Heart left ventricle (tissue), 16 donors: ENCODE measurements at regions not wholly inside any gene's neighbourhood (a gene's known extent, or its start where the extent isn't known, plus 50 kb on each side); places are given as distances from the start of the nearest gene placed in this dataset.

Source experiments
- ATAC-seq, 4 donors: fragments of 200-7000 bp; cut with Tn5 transposase; one replicate each; pipeline ENCODE4 v1.9.1; 2020 to 2022; ENCODE audit warnings: moderate library complexity in 4 of 4, mild to moderate bottlenecking in 3 of 4, moderate number of reproducible peaks in 1 of 4
- DNase-seq, 5 donors: peaks; one replicate each; pipeline ENCODE4 v3.0.0-alpha.2; 2020
- H3K27ac ChIP-seq, 12 donors: fragments of 200-600 bp; sonication (generic) in 4 of 12; one replicate each; pipeline versions ENCODE4 v1.5.0 to v1.8.0; 2016 to 2022; ENCODE audit warnings: mild to moderate bottlenecking in 2 of 12
- H3K27me3 ChIP-seq, 9 donors: fragments of 200-600 bp; sonication (generic) in 2 of 9; one replicate each; pipeline versions ENCODE4 v1.5.1 to v1.8.0; 2016 to 2022; ENCODE audit warnings: mild to moderate bottlenecking in 3 of 9
- H3K36me3 ChIP-seq, 9 donors: fragments of 200-600 bp; sonication (generic) in 2 of 9; one replicate each; pipeline versions ENCODE4 v1.5.0 to v1.8.0; 2018 to 2022; ENCODE audit warnings: mild to moderate bottlenecking in 2 of 9
- H3K4me1 ChIP-seq, 12 donors: fragments of 200-600 bp; sonication (generic) in 4 of 12; one replicate each; pipeline versions ENCODE4 v1.5.0 to v1.8.0; 2016 to 2022; ENCODE audit warnings: mild to moderate bottlenecking in 3 of 12
- H3K4me3 ChIP-seq, 12 donors: fragments of 200-600 bp; sonication (generic) in 4 of 12; one replicate each; pipeline versions ENCODE4 v1.5.0 to v1.8.0; 2017 to 2022; ENCODE audit warnings: mild to moderate bottlenecking in 9 of 12, moderate library complexity in 4 of 12
- H3K9me3 ChIP-seq, 12 donors: fragments of 200-600 bp; sonication (generic) in 4 of 12; one replicate each; pipeline versions ENCODE4 v1.5.0 to v1.8.0; 2016 to 2022; ENCODE audit warnings: mild to moderate bottlenecking in 1 of 12
- POLR2A ChIP-seq, 2 donors: fragments of 450-650 bp; IDR thresholded peaks; one replicate each; pipeline ENCODE4 v1.6.1; 2017; ENCODE audit warnings: antibody characterized with exemption in 2 of 2, mild to moderate bottlenecking in 2 of 2, moderate library complexity in 2 of 2
- WGBS, 4 donors: extraction: QIAGEN DNeasy Blood & Tissue Kit in 2 of 4; methylation state at CpG; one replicate each; pipeline versions ENCODE4 v1.1.5 to v1.1.7; 2013 to 2018; 5-methylcytosine and 5-hydroxymethylcytosine counted together
- intact Hi-C, 10 donors: fragments of 100-400 bp; cut with DNase I; formaldehyde crosslinking; loops; one replicate each; pipeline versions ENCODE4 v1.11.1 to v1.14.2; 2022
- TF ChIP-seq, protein P1 (sequence below), 12 donors: fragments of 200-600 bp; sonication (generic) in 4 of 12; IDR thresholded peaks; one replicate each; pipeline versions ENCODE4 v1.5.0 to v1.8.0; 2018 to 2022; ENCODE audit warnings: antibody characterized with exemption in 12 of 12, mild to moderate bottlenecking in 5 of 12
- donor health status: ischemic (EF 13 %, LVEDD 7.1; RV severe dilation, severe dysfunction).
- donor health status: healthy with polysubstance abuse.
- donor health status: DM: no; HTN: yes; CAD: no.
- donor health status: DM: no; HTN: no; CAD: no.
- donor health status: ischemic (EF 25% LVEDD 6.9; RV normal size, moderate dysfunction).
- donor health status: ischemic (EF 25% LVEDD 5.7; RV mildly dilated, moderate dysfunction).
- donor health status: healthy.
- donor health status: DM: yes; HTN: yes; CAD: no.
- donor health status: ischemic (EF 35%, LVEDD 5.7; RV mildly dilated, moderate dysfunction).
- donor health status: nonischemic (EF 11% LVEDD 7.7; RV severe dilation, severe dysfunction).
- donor health status: DM: yes; HTN: yes; CAD: no.
- donor health status: PGD.
- donor health status: ischemic (EF 29% LVEDD 5.4; RV normal size, mild dysfunction).
- donor health status: nonischemic (EF 23%, LVEDD 6.1; RV moderate dilation, normal function).

DNA sequence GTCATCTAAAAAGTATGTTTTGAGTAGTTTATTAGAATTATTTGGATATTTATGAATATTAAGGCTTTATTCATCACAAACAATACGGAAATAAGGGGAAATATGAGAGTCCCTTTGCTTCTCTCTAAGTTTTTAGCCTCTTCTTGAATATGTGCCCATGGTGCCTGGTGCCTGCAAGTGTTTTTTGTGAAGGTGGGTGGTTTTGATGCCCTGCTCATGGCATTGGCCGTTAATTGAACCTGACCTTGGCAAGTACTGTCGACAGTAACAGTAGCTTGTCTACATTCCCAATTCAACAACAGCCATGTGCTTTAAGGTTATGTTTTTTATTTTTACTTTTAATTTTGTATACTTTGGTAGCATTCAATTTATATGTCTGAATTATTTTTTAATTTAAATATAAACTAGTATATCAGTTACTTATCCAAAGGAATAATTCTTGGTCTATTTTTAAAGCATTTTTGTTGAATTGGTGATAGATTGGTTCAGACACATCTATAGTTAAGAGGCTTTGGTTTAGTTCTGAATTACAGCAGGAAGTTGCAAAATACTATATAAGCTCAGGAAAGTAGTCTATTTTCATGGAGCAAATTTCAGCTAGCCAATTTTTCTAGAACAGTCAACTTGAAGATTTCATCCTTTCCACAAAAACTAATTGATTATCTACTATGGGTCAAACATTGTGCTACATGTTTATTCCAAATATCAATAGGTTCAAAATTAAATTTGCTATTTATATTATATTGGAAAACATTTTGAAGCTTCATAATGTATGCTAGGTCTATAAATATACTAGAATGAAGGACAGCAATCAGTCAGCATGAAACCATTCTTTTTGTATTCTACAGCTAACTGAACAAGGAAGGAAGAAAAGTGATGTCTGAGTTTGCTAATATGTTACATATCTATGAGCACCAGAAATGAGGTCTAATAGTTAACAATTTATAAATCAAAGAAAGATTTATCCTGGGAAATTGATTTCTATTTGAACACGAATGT, 184.4 kb downstream of the MRPL39 start:
- intact Hi-C loops: loop anchor here in 6 of 10 donors (5.0 to 10.0 kb wide), 5 partner anchors 132 to 379 kb away; no protein-coding TSS in a partner anchor
- DNase-seq (no peak), ATAC-seq (no peak)
- H3K4me1 ChIP-seq: peaks cover 0 to 6% (median 0%) of the 10 kb centered on the region in 12 donors
- no peaks in the 10 kb centered on the region for H3K36me3 ChIP-seq
- no peak overlapping the region for H3K27ac ChIP-seq
- no peaks in the 10 kb centered on the region for H3K9me3 ChIP-seq
- 82 to 88% (median 85%) methylated on average over 4 of the region's 4 CpGs for WGBS, 4 donors
- no peak overlapping the region for H3K4me3 ChIP-seq
- no peak for TF ChIP-seq POLR2A (IDR thresholded peaks at IDR 0.05)
- TF ChIP-seq, protein P1, sequence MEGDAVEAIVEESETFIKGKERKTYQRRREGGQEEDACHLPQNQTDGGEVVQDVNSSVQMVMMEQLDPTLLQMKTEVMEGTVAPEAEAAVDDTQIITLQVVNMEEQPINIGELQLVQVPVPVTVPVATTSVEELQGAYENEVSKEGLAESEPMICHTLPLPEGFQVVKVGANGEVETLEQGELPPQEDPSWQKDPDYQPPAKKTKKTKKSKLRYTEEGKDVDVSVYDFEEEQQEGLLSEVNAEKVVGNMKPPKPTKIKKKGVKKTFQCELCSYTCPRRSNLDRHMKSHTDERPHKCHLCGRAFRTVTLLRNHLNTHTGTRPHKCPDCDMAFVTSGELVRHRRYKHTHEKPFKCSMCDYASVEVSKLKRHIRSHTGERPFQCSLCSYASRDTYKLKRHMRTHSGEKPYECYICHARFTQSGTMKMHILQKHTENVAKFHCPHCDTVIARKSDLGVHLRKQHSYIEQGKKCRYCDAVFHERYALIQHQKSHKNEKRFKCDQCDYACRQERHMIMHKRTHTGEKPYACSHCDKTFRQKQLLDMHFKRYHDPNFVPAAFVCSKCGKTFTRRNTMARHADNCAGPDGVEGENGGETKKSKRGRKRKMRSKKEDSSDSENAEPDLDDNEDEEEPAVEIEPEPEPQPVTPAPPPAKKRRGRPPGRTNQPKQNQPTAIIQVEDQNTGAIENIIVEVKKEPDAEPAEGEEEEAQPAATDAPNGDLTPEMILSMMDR (IDR thresholded peaks at IDR 0.05): no peak
- peaks cover 0 to 3% (median 0%) of the 10 kb centered on the region in 9 donors for H3K27me3 ChIP-seq

DNA sequence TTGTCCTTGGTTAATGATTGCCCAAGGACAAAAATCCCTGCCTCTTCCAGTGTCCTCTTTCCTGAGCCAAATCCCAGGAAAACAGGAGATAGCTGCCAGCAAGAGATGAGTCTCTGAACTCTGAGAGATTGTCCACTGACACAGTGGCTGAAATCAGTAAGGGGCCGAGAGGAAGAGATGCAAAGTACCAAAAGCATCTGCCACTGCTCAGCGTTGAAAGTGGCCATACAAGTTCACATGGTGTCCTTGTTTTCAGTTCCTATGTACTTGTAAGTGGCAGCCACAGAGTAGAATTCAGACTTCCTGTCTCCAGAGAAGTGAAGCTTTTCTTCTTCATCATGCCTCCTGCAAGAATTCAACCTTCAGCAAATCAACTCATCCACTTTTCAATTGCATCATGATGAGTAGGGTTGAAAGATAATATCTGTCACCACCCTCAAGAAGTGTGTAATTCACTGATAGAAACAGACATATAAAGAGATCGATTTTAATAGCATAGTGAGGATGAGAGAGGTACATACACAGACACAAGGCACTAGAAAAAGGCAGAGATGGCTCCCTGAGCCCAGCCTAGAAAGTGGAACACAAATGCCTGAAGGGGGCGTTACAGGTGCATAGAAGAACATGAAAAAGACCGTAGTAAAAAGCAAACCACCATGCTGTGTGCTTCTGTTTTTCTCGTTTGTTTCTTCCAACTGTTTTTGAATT, 185.8 kb downstream of the MRPL39 start:
- no peak for DNase-seq
- H3K4me3 ChIP-seq: no peak overlapping the region
- H3K9me3 ChIP-seq: no peaks in the 10 kb centered on the region
- peak in 1 of 4 donors; percentile 42 for ATAC-seq
- peaks cover 0 to 3% (median 0%) of the 10 kb centered on the region in 9 donors for H3K27me3 ChIP-seq
- TF ChIP-seq, protein P1 (IDR thresholded peaks at IDR 0.05): peak in 11 of 12 donors; percentile 23 to 59 (median 38)
- TF ChIP-seq POLR2A (IDR thresholded peaks at IDR 0.05): no peak
- no peaks in the 10 kb centered on the region for H3K36me3 ChIP-seq
- intact Hi-C loops: loop anchor here in 6 of 10 donors (5.0 to 10.0 kb wide), 5 partner anchors 133 to 381 kb away; no protein-coding TSS in a partner anchor
- 24 to 29% (median 25%) methylated on average over 6 of the region's 6 CpGs for WGBS, 4 donors
- peaks cover 0 to 6% (median 0%) of the 10 kb centered on the region in 12 donors for H3K4me1 ChIP-seq
- no peak overlapping the region for H3K27ac ChIP-seq

DNA sequence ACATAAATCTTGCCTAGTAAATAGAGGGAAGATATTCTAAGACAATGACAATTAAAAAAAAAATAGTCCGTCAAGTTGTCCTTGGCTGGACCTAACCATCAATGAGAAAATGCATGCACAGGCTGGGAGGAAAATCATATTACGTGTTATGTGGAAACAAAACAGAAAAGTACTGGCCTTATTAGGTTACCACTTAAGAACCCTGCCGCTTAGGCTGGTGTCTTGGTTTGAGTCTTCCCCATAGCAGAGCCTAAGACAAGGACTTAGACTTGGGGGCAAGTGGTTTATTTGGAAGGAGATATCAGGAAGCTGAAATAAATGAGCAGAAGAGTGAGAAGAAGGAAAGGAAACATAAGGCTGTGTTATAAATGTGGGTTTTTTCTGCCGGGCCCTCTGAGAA, 186.4 kb downstream of the MRPL39 start:
- no peaks in the 10 kb centered on the region for H3K36me3 ChIP-seq
- peaks cover 0 to 6% (median 0%) of the 10 kb centered on the region in 12 donors for H3K4me1 ChIP-seq
- no peak overlapping the region for H3K27ac ChIP-seq
- TF ChIP-seq POLR2A (IDR thresholded peaks at IDR 0.05): no peak
- TF ChIP-seq, protein P1 (IDR thresholded peaks at IDR 0.05): no peak
- peaks cover 0 to 3% (median 0%) of the 10 kb centered on the region in 9 donors for H3K27me3 ChIP-seq
- intact Hi-C loops: loop anchor here in 6 of 10 donors (5.0 to 10.0 kb wide), 5 partner anchors 134 to 381 kb away; no protein-coding TSS in a partner anchor
- H3K9me3 ChIP-seq: no peaks in the 10 kb centered on the region
- H3K4me3 ChIP-seq: no peak overlapping the region
- ATAC-seq (no peak), DNase-seq (no peak)
- WGBS, 4 donors: 91 to 93% (median 91%) methylated on average over 4 of the region's 4 CpGs
